Stimulated activated naive B cell treated with anti-CD40 and anti-IgM and Interleukin-4, amounts not matched to agents 10 μg/mL and 1 μg/mL and 100 μg/mL, for 72 hours (primary cell): ENCODE measurements at regions not wholly inside any gene's neighbourhood (a gene's known extent, or its start where the extent isn't known, plus 50 kb on each side); places are given as distances from the start of the nearest gene placed in this dataset.

ENCODE experiments used
- ATAC-seq, 2 donors: fragments of 150-1000 bp; cut with Tn5 transposase; replicated peaks; 2 replicates each; pipeline ENCODE4 v1.10.0; 2021; ENCODE audit warnings: moderate library complexity in 1 of 2
- DNase-seq: peaks from one replicate; pipeline ENCODE4 v3.0.0; 2021
- H3K27ac Mint-ChIP-seq: one replicate; pipeline ENCODE4 v1.8.0; 2022; ENCODE audit warnings: mild to moderate bottlenecking, mixed read lengths
- H3K27me3 Mint-ChIP-seq, 2 donors: one replicate each; pipeline ENCODE4 v1.8.0; 2022; ENCODE audit warnings: mixed read lengths in 2 of 2
- H3K36me3 Mint-ChIP-seq, 2 donors: one replicate each; pipeline ENCODE4 v1.8.0; 2022; ENCODE audit warnings: mixed read lengths in 2 of 2, mild to moderate bottlenecking in 1 of 2
- H3K4me1 Mint-ChIP-seq, 2 donors: one replicate each; pipeline ENCODE4 v1.8.0; 2022; ENCODE audit warnings: mixed read lengths in 2 of 2, mild to moderate bottlenecking in 1 of 2
- H3K4me3 Mint-ChIP-seq, 2 donors: one replicate each; pipeline ENCODE4 v1.8.0; 2022; ENCODE audit warnings: mild to moderate bottlenecking in 2 of 2, mixed read lengths in 2 of 2, moderate library complexity in 1 of 2
- H3K9me3 Mint-ChIP-seq, 2 donors: one replicate each; pipeline ENCODE4 v1.8.0; 2022; ENCODE audit warnings: mixed read lengths in 2 of 2, mild to moderate bottlenecking in 1 of 2

GRCh38 chr9:129524582-129525270, 96.2 kb downstream of the C9orf50 start:
- H3K27me3 Mint-ChIP-seq = peaks cover 32 to 38% of the 10 kb centered on the region in 2 donors
- DNase-seq = no peak
- H3K27ac Mint-ChIP-seq = no peak overlapping the region

GRCh38 chr9:129523943-129524581, 96.8 kb downstream of the C9orf50 start:
- no peak overlapping the region for H3K27ac Mint-ChIP-seq
- H3K4me3 Mint-ChIP-seq = no peak overlapping the region
- peaks cover 3 to 5% of the 10 kb centered on the region in 2 donors for H3K9me3 Mint-ChIP-seq
- H3K27me3 Mint-ChIP-seq = peaks cover 29 to 36% of the 10 kb centered on the region in 2 donors
- peaks cover 4 to 9% of the 10 kb centered on the region in 2 donors for H3K4me1 Mint-ChIP-seq
- H3K36me3 Mint-ChIP-seq = peaks cover 0 to 9% of the 10 kb centered on the region in 2 donors
- ATAC-seq (no peak), DNase-seq (no peak)

More at GRCh38 chr9:129524582-129525270, 96.2 kb downstream of the C9orf50 start:
- no peak overlapping the region for H3K4me3 Mint-ChIP-seq
- no peak for ATAC-seq
- H3K9me3 Mint-ChIP-seq = peaks cover 3 to 7% of the 10 kb centered on the region in 2 donors
- peaks cover 4 to 9% of the 10 kb centered on the region in 2 donors for H3K4me1 Mint-ChIP-seq
- H3K36me3 Mint-ChIP-seq = peaks cover 0 to 9% of the 10 kb centered on the region in 2 donors

GRCh38 chr9:129522351-129522750, 98.5 kb downstream of the C9orf50 start:
- Mint-ChIP-seq H3K4me1 (peaks cover 4 to 9% of the 10 kb centered on the region in 2 donors), H3K36me3 (peaks cover 4 to 8% of the 10 kb centered on the region in 2 donors), H3K4me3 (no peak overlapping the region), H3K27ac (no peak overlapping the region), H3K27me3 (peaks cover 20 to 37% of the 10 kb centered on the region in 2 donors), H3K9me3 (peaks cover 7 to 12% of the 10 kb centered on the region in 2 donors)
- DNase-seq (no peak), ATAC-seq (no peak)

- no peak for DNase-seq
- Mint-ChIP-seq H3K36me3 (peaks cover 6 to 9% of the 10 kb centered on the region in 2 donors), H3K27me3 (peaks cover 7 to 24% of the 10 kb centered on the region in 2 donors), H3K9me3 (peaks cover 8 to 9% of the 10 kb centered on the region in 2 donors), H3K4me3 (no peak overlapping the region), H3K27ac (no peak overlapping the region), H3K4me1 (no peaks in the 10 kb centered on the region)
- no peak for ATAC-seq
Measured at GRCh38 chr9:129520082-129520481, 100.8 kb downstream of the C9orf50 start.

GRCh38 chr9:129518074-129518473, 102.8 kb downstream of the C9orf50 start:
- Mint-ChIP-seq H3K4me3 (no peak overlapping the region), H3K36me3 (peaks cover 12 to 17% of the 10 kb centered on the region in 2 donors), H3K9me3 (peaks cover 14 to 17% of the 10 kb centered on the region in 2 donors), H3K27me3 (peaks cover 0 to 18% of the 10 kb centered on the region in 2 donors), H3K27ac (no peak overlapping the region), H3K4me1 (no peaks in the 10 kb centered on the region)
- DNase-seq (no peak), ATAC-seq (no peak)

- Mint-ChIP-seq H3K27me3 (peaks cover 0 to 9% of the 10 kb centered on the region in 2 donors), H3K27ac (no peak overlapping the region), H3K36me3 (peaks cover 12 to 17% of the 10 kb centered on the region in 2 donors), H3K9me3 (peaks cover 17 to 18% of the 10 kb centered on the region in 2 donors), H3K4me3 (no peak overlapping the region), H3K4me1 (no peaks in the 10 kb centered on the region)
- DNase-seq (no peak), ATAC-seq (no peak)
Measured at GRCh38 chr9:129517006-129517405, 103.9 kb downstream of the C9orf50 start.

- Mint-ChIP-seq H3K27ac (no peak overlapping the region), H3K27me3 (peaks cover 0 to 27% of the 10 kb centered on the region in 2 donors), H3K4me1 (no peaks in the 10 kb centered on the region), H3K4me3 (no peak overlapping the region), H3K36me3 (peaks cover 12 to 17% of the 10 kb centered on the region in 2 donors), H3K9me3 (peaks cover 17 to 18% of the 10 kb centered on the region in 2 donors)
- no peak for DNase-seq
- ATAC-seq = no peak
Measured at GRCh38 chr9:129514891-129515290, 106.0 kb downstream of the C9orf50 start.

- no peak for ATAC-seq
- DNase-seq = no peak
- peaks cover 1 to 28% of the 10 kb centered on the region in 2 donors for H3K27me3 Mint-ChIP-seq
- no peak overlapping the region for H3K4me3 Mint-ChIP-seq
- peaks cover 12 to 17% of the 10 kb centered on the region in 2 donors for H3K36me3 Mint-ChIP-seq
- no peaks in the 10 kb centered on the region for H3K4me1 Mint-ChIP-seq
- H3K27ac Mint-ChIP-seq = no peak overlapping the region
- H3K9me3 Mint-ChIP-seq = peaks cover 17 to 18% of the 10 kb centered on the region in 2 donors
Measured at GRCh38 chr9:129514497-129514867, 106.4 kb downstream of the C9orf50 start.

- H3K4me3 Mint-ChIP-seq = no peak overlapping the region
- H3K9me3 Mint-ChIP-seq = peaks cover 17 to 18% of the 10 kb centered on the region in 2 donors
- H3K27ac Mint-ChIP-seq = no peak overlapping the region
- H3K4me1 Mint-ChIP-seq = no peaks in the 10 kb centered on the region
- peaks cover 5 to 33% of the 10 kb centered on the region in 2 donors for H3K27me3 Mint-ChIP-seq
- ATAC-seq = no peak
- DNase-seq = no peak
- peaks cover 12 to 17% of the 10 kb centered on the region in 2 donors for H3K36me3 Mint-ChIP-seq
Measured at GRCh38 chr9:129513856-129514496, 106.9 kb downstream of the C9orf50 start.

GRCh38 chr9:129513282-129513681, 107.6 kb downstream of the C9orf50 start:
- Mint-ChIP-seq H3K4me1 (no peaks in the 10 kb centered on the region), H3K9me3 (peaks cover 14% of the 10 kb centered on the region in 2 donors), H3K27me3 (peaks cover 11 to 33% of the 10 kb centered on the region in 2 donors), H3K36me3 (peaks cover 8 to 16% of the 10 kb centered on the region in 2 donors), H3K27ac (no peak overlapping the region), H3K4me3 (no peak overlapping the region)
- no peak for DNase-seq
- ATAC-seq = no peak

GRCh38 chr9:129511285-129511900, 109.5 kb downstream of the C9orf50 start:
- H3K36me3 Mint-ChIP-seq = peaks cover 8 to 14% of the 10 kb centered on the region in 2 donors
- H3K27ac Mint-ChIP-seq = no peak overlapping the region
- ATAC-seq = no peak
- H3K4me1 Mint-ChIP-seq = no peaks in the 10 kb centered on the region
- no peak for DNase-seq
- H3K9me3 Mint-ChIP-seq = peaks cover 10 to 12% of the 10 kb centered on the region in 2 donors
- peaks cover 20 to 31% of the 10 kb centered on the region in 2 donors for H3K27me3 Mint-ChIP-seq
- H3K4me3 Mint-ChIP-seq = no peak overlapping the region

GRCh38 chr9:129509533-129509928, 111.4 kb downstream of the C9orf50 start:
- Mint-ChIP-seq H3K27me3 (peaks cover 23 to 31% of the 10 kb centered on the region in 2 donors), H3K9me3 (peaks cover 7 to 10% of the 10 kb centered on the region in 2 donors), H3K4me3 (no peak overlapping the region), H3K4me1 (peaks cover 2 to 4% of the 10 kb centered on the region in 2 donors), H3K36me3 (peaks cover 6 to 12% of the 10 kb centered on the region in 2 donors), H3K27ac (no peak overlapping the region)
- no peak for DNase-seq
- ATAC-seq = no peak

- DNase-seq = no peak
- H3K27me3 Mint-ChIP-seq = peaks cover 25 to 31% of the 10 kb centered on the region in 2 donors
- H3K4me1 Mint-ChIP-seq = peaks cover 8 to 17% of the 10 kb centered on the region in 2 donors
- no peak for ATAC-seq
- H3K4me3 Mint-ChIP-seq = no peak overlapping the region
- no peak overlapping the region for H3K27ac Mint-ChIP-seq
- peaks cover 9% of the 10 kb centered on the region in 2 donors for H3K36me3 Mint-ChIP-seq
- peaks cover 0 to 4% of the 10 kb centered on the region in 2 donors for H3K9me3 Mint-ChIP-seq
Measured at GRCh38 chr9:129507805-129508204, 113.1 kb downstream of the C9orf50 start.

GRCh38 chr9:129506892-129507291, 114.0 kb downstream of the C9orf50 start:
- no peak overlapping the region for H3K4me3 Mint-ChIP-seq
- DNase-seq (no peak), ATAC-seq (no peak)
- H3K27ac Mint-ChIP-seq = no peak overlapping the region
- no peaks in the 10 kb centered on the region for H3K9me3 Mint-ChIP-seq
- peaks cover 10 to 11% of the 10 kb centered on the region in 2 donors for H3K36me3 Mint-ChIP-seq
- H3K27me3 Mint-ChIP-seq = peaks cover 25 to 30% of the 10 kb centered on the region in 2 donors
- H3K4me1 Mint-ChIP-seq = peaks cover 11 to 20% of the 10 kb centered on the region in 2 donors
